Rectal smooth muscle tissue (tissue), 1 donor: ENCODE measurements at regions not wholly inside any gene's neighbourhood (a gene's known extent, or its start where the extent isn't known, plus 50 kb on each side); places are given as distances from the start of the nearest gene placed in this dataset.

ENCODE experiments used
- H3K27ac ChIP-seq: one replicate; pipeline ENCODE4 v1.7.0; 2013; ENCODE audit warnings: low read depth, low read length, inconsistent platforms
- H3K27me3 ChIP-seq: one replicate; pipeline ENCODE4 v1.7.0; 2013; ENCODE audit warnings: low read length; ENCODE audit not compliant: control insufficient read depth, insufficient read depth
- H3K36me3 ChIP-seq: one replicate; pipeline ENCODE4 v1.7.0; 2013; ENCODE audit warnings: low read length; ENCODE audit not compliant: control insufficient read depth, insufficient read depth
- H3K4me1 ChIP-seq: one replicate; pipeline ENCODE4 v1.7.0; 2013; ENCODE audit warnings: low read length; ENCODE audit not compliant: control insufficient read depth, insufficient read depth
- H3K4me3 ChIP-seq: one replicate; pipeline ENCODE4 v1.7.0; 2013; ENCODE audit warnings: low read length
- H3K9ac ChIP-seq: one replicate; pipeline ENCODE4 v1.7.0; 2013; ENCODE audit warnings: low read length

GRCh38 chr16:9593440-9593839, 502.0 kb downstream of the HAPSTR1 start:
- Histone ChIP-seq H3K36me3 (no peaks in the 10 kb centered on the region), H3K27ac (no peak overlapping the region), H3K4me1 (no peaks in the 10 kb centered on the region), H3K4me3 (no peak overlapping the region), H3K9ac (no peak overlapping the region), H3K27me3 (no peaks in the 10 kb centered on the region)

DNA sequence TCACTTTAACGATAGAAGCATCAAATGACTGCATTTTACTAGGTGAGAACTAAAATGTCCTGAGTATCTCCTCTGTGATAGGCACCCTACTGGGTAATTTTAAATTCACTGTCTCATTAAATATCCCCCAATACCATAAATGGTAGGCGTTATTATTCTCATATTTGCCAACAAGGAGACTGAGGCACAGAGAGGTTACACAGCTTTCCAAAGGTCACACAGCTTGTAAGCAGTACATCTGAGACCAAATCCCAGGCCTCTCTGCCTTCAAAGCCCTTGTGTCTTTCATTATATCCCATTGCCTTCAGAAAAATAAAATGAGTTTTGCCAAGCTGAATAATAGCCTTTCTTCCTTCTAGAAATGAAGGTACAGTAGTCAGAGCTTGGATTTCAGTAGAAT, 502.6 kb downstream of the HAPSTR1 start:
- H3K4me3 ChIP-seq, result no peak overlapping the region
- H3K9ac ChIP-seq, result no peak overlapping the region
- H3K36me3 ChIP-seq, result no peaks in the 10 kb centered on the region
- H3K27me3 ChIP-seq, result no peaks in the 10 kb centered on the region
- H3K27ac ChIP-seq, result no peak overlapping the region
- H3K4me1 ChIP-seq, result no peaks in the 10 kb centered on the region

- Histone ChIP-seq H3K4me3 (no peak overlapping the region), H3K4me1 (no peaks in the 10 kb centered on the region), H3K27ac (no peak overlapping the region), H3K36me3 (no peaks in the 10 kb centered on the region), H3K27me3 (no peaks in the 10 kb centered on the region), H3K9ac (no peak overlapping the region)
Measured at GRCh38 chr16:9594946-9595345, 503.5 kb downstream of the HAPSTR1 start.

- Histone ChIP-seq H3K9ac (no peak overlapping the region), H3K36me3 (no peaks in the 10 kb centered on the region), H3K4me1 (no peaks in the 10 kb centered on the region), H3K27me3 (no peaks in the 10 kb centered on the region), H3K27ac (no peak overlapping the region), H3K4me3 (no peak overlapping the region)
Measured at GRCh38 chr16:9595393-9595792, 503.9 kb downstream of the HAPSTR1 start.

GRCh38 chr16:9596788-9597187, 505.3 kb downstream of the HAPSTR1 start:
- H3K27ac ChIP-seq, result no peak overlapping the region
- H3K4me3 ChIP-seq, result no peak overlapping the region
- no peaks in the 10 kb centered on the region for H3K36me3 ChIP-seq
- H3K9ac ChIP-seq, result no peak overlapping the region
- no peaks in the 10 kb centered on the region for H3K27me3 ChIP-seq
- no peaks in the 10 kb centered on the region for H3K4me1 ChIP-seq

DNA sequence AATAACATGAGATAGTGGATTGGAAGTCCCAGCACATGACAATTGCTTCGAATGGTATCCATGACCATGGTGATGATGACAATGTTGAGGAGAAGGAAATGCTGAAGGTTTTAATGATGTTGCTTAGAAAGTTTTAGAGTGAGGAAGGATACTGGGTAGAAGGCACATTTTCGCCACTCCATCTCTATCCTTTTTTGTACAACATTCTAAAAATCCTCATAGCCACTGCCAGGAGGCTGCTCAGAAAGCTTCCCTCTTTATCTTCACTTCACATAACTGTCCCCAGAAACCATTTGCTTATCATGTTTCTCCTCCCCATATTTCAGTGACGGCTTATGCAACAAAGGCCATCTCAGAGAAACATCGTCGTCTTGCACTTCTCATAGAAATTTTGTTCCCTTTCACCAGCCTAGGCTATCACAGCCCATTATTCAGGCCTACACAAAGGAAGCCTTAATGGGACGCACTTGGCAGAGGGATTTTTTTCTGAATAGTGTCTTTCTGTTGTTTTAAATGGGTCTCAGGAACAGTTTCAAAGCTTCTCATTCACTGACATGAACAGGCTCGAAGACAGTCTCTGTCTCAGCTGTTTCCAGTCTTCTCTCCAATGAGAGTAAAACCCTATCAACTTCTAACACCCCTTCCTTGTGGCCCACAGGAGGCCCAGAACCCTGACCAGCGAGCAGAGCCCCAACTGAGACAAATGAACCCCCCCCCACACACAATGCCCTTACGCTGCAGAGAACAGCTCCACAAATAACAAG, 506.7 kb downstream of the HAPSTR1 start:
- Histone ChIP-seq H3K9ac (no peak overlapping the region), H3K4me3 (no peak overlapping the region), H3K27ac (no peak overlapping the region), H3K36me3 (no peaks in the 10 kb centered on the region), H3K4me1 (peaks cover 4% of the 10 kb centered on the region), H3K27me3 (no peaks in the 10 kb centered on the region)

GRCh38 chr16:9598731-9599083, 507.3 kb downstream of the HAPSTR1 start:
- Histone ChIP-seq H3K36me3 (no peaks in the 10 kb centered on the region), H3K4me1 (peaks cover 4% of the 10 kb centered on the region), H3K27me3 (no peaks in the 10 kb centered on the region), H3K9ac (no peak overlapping the region), H3K4me3 (no peak overlapping the region), H3K27ac (no peak overlapping the region)

DNA sequence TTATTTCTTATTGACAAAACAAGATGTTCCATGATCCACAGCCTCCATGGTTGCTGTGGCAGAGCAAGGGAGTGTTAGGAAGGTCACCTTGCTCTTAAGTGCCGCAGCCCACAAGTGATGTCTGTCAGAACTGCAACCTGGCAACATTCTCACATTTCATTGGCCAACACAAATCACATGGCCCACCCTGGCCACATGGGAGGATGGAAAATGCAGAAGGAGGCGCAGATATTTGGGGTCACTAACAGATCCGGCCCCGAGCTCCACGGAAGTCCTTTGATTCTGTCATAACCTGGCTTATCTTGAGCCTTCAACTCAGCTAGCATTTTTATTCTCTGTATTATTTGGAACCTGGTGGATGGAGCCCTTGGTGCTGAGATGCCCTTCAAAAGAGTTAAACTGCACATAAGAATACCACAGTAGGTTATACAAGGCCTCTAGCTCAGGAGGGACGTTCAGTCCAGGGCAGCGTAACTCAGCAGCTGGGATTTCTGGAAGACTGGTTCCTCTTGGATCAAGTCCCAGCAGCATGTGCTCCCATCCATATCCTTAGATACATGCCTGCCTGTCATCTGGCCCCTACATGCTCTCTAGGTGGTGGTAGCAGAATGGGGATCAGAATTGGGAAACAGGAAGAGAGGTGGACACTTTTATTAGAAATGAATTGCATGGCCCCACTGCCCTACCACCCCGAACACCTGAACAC, 508.1 kb downstream of the HAPSTR1 start:
- Histone ChIP-seq H3K9ac (no peak overlapping the region), H3K27me3 (no peaks in the 10 kb centered on the region), H3K36me3 (no peaks in the 10 kb centered on the region), H3K4me1 (peaks cover 4% of the 10 kb centered on the region), H3K4me3 (no peak overlapping the region), H3K27ac (no peak overlapping the region)

DNA sequence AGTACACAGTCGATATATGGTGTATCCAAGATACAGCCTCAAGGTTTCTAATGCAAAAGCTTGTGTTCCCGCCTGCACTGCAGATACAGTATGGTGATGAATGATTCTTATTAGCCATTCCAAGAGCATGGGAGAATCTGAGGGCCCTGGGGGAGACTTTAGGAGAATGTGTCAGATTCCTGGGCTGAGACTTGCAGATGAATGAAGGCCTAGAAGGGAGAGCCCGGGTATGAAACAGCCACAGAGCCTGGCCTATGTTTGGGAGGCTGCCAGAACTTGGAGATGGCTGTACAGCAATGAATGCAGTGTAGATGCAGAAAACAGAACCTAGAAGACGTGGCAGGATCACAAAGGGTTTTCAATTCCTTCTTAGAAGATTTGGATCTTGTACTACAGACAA, 510.7 kb downstream of the HAPSTR1 start:
- Histone ChIP-seq H3K27me3 (no peaks in the 10 kb centered on the region), H3K36me3 (no peaks in the 10 kb centered on the region), H3K4me3 (no peak overlapping the region), H3K9ac (no peak overlapping the region), H3K4me1 (peaks cover 4% of the 10 kb centered on the region), H3K27ac (no peak overlapping the region)

DNA sequence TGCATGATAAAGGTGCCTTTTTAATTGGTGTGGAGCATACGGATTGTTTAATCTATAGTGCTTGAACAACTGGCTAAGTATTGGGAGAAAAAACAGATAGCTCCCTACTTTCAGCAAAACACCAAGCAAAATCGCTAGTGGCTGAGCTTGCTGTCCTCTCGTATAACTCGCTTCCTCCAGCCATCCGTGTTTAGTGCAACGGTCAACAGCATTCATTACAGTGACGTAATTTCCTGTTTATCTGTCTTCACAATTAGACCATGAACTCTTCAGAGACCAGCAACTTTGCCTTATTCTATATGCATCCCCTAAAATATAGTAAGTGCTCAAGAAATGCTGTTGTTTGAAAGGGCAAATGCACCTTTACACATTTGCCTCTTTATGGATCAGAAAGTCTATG, 511.9 kb downstream of the HAPSTR1 start:
- Histone ChIP-seq H3K4me3 (no peak overlapping the region), H3K9ac (no peak overlapping the region), H3K4me1 (peaks cover 4% of the 10 kb centered on the region), H3K27ac (no peak overlapping the region), H3K27me3 (no peaks in the 10 kb centered on the region), H3K36me3 (no peaks in the 10 kb centered on the region)

DNA sequence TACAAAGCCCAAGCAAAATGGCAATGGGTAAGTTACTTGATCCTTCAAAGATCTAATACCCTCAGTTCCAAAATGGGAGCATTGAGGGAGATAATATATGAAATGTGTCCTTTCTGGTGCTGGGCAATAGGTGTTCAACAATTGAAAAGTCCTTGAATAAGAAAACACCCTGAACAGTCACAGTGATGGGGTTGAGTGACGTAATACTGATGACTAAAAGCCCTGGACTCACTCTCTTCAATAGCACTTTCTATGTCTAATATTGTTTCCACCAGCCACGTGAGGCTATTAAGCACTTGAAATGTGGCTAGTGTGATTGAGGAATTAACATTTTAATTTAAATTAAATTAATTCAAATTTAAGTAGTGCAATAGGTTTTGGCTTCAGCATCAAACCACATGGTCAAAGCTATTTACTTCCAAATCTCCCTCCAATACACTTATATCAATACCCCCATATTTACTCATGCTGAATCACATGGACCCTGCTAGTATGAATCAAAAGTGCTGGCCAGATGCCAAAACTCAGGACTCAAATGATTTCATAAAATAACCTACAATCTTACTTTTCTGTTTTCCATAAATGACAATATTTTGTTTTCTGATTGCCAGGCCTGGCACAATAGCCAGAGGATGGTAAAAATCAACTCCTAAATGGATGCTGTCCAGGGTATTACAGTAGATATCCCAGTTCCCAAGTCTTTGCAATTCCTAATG, 516.2 kb downstream of the HAPSTR1 start:
- H3K4me3 ChIP-seq, result no peak overlapping the region

GRCh38 chr16:9610727-9611126, 519.3 kb downstream of the HAPSTR1 start:
- no peak overlapping the region for H3K27ac ChIP-seq
- H3K36me3 ChIP-seq, result no peaks in the 10 kb centered on the region
- H3K4me1 ChIP-seq, result no peaks in the 10 kb centered on the region
- no peaks in the 10 kb centered on the region for H3K27me3 ChIP-seq
- H3K4me3 ChIP-seq, result no peak overlapping the region
- no peak overlapping the region for H3K9ac ChIP-seq

More for the DNA sequence above, 516.2 kb downstream of the HAPSTR1 start:
- Histone ChIP-seq H3K27me3 (no peaks in the 10 kb centered on the region), H3K36me3 (no peaks in the 10 kb centered on the region), H3K9ac (no peak overlapping the region), H3K4me1 (no peaks in the 10 kb centered on the region), H3K27ac (no peak overlapping the region)
